Amygdala (tissue), 56 donors: ENCODE measurements at regions not wholly inside any gene's neighbourhood (a gene's known extent, or its start where the extent isn't known, plus 50 kb on each side); places are given as distances from the start of the nearest gene placed in this dataset.
A peak's percentile ranks its signal among the peaks of the same experiment; 100 is the strongest.
"Not testable (repeated sequence)": the region's sequence is repeated elsewhere in the genome, so short reads cannot be mapped to it uniquely, and the experiment has no call there.

ENCODE experiments used
- DNase-seq, 56 donors: peaks; one replicate each; lab custom pipeline; 2025; lab: John Stamatoyannopoulos, UW

- not testable (repeated sequence) for DNase-seq
Observed at GRCh38 chr7:32816409-32816948, 75.1 kb downstream of the KBTBD2 start.

GRCh38 chr7:32814779-32815178 lies 76.8 kb downstream of the KBTBD2 start:
- DNase-seq: not testable (repeated sequence)

- no peak for DNase-seq
Observed at GRCh38 chr7:32809871-32810270, 81.7 kb downstream of the KBTBD2 start.

- no peak for DNase-seq
Observed at GRCh38 chr7:32809347-32809746, 82.2 kb downstream of the KBTBD2 start.

GRCh38 chr7:32803406-32804141 lies 88.0 kb downstream of the KBTBD2 start:
- DNase-seq: no peak

- no peak for DNase-seq
Observed at GRCh38 chr7:32802305-32802910, 89.2 kb downstream of the KBTBD2 start.

GRCh38 chr7:32793053-32793452 lies 98.5 kb downstream of the KBTBD2 start:
- not testable (repeated sequence) for DNase-seq

- peak in 15 of 56 donors; percentile 3 to 51 (median 20) for DNase-seq
Observed at GRCh38 chr7:32790766-32791430, 100.7 kb downstream of the KBTBD2 start.

- DNase-seq: not testable (repeated sequence)
Observed at GRCh38 chr7:32789266-32789665, 102.3 kb downstream of the KBTBD2 start.

GRCh38 chr7:32788174-32788573 lies 103.4 kb downstream of the KBTBD2 start:
- DNase-seq: not testable (repeated sequence)

- DNase-seq: peak in 32 of 56 donors; percentile 10 to 77 (median 46)
Observed at GRCh38 chr7:32785365-32785944, 106.1 kb downstream of the KBTBD2 start.

GRCh38 chr7:32779895-32780294 lies 111.7 kb downstream of the KBTBD2 start:
- not testable (repeated sequence) for DNase-seq

- no peak for DNase-seq
Observed at GRCh38 chr7:32779167-32779566, 112.4 kb downstream of the KBTBD2 start.

- DNase-seq: peak in 1 of 56 donors; percentile 14
Observed at GRCh38 chr7:32777041-32777666, 114.4 kb downstream of the KBTBD2 start.

GRCh38 chr7:32776318-32776717 lies 115.2 kb downstream of the KBTBD2 start:
- DNase-seq: not testable (repeated sequence)

GRCh38 chr7:32775809-32776208 lies 115.8 kb downstream of the KBTBD2 start:
- peak in 5 of 56 donors; percentile 4 to 26 (median 13) for DNase-seq

GRCh38 chr7:32774541-32774951 lies 117.0 kb downstream of the KBTBD2 start:
- peak in 6 of 56 donors; percentile 10 to 54 (median 28) for DNase-seq

GRCh38 chr7:32768866-32769510 lies 122.6 kb downstream of the KBTBD2 start:
- DNase-seq: not testable (repeated sequence)

- not testable (repeated sequence) for DNase-seq
Observed at GRCh38 chr7:32768338-32768737, 123.2 kb downstream of the KBTBD2 start.
